ENCODE measurements at regions not wholly inside any gene's neighbourhood (a gene's known extent, or its start where the extent isn't known, plus 50 kb on each side); places are given as distances from the start of the nearest gene placed in this dataset.

DNA sequence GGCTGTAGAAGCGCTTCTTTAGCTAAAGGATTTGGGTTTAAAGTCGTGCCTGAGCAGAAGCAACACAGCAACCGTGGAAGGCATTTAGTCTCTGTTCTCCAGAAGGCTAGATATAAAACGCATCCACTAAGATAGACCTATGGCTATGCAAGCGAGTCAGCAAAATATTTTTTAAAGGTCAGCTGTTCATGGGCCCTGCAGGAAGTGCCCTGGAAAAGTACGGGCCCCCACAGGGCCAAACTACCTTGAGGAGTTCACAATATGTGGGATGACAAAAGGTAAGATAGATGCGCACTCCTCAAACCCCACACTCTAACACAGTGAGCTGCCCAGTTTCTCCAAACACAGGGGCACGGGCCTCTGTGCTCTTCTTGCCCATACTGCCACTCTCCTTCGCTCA is 261.6 kb downstream of the VPS13C start:
- WGBS, 2 donors (ENCODE audit: low coverage in 1 of 2) = 75 to 85% methylated on average over 6 to 9 of the region's 9 CpGs
- no peak overlapping the region for H3K4me3 ChIP-seq
- no peak for DNase-seq
- H3K4me1 ChIP-seq = no peaks in the 10 kb centered on the region
- TF ChIP-seq POLR2A (IDR thresholded peaks at IDR 0.05) (no peak), EP300 (IDR thresholded peaks at IDR 0.05; ENCODE audit: low read depth) (no peak), POLR2AphosphoS5 (IDR thresholded peaks at IDR 0.05) (no peak)
- TF ChIP-seq, protein P1, sequence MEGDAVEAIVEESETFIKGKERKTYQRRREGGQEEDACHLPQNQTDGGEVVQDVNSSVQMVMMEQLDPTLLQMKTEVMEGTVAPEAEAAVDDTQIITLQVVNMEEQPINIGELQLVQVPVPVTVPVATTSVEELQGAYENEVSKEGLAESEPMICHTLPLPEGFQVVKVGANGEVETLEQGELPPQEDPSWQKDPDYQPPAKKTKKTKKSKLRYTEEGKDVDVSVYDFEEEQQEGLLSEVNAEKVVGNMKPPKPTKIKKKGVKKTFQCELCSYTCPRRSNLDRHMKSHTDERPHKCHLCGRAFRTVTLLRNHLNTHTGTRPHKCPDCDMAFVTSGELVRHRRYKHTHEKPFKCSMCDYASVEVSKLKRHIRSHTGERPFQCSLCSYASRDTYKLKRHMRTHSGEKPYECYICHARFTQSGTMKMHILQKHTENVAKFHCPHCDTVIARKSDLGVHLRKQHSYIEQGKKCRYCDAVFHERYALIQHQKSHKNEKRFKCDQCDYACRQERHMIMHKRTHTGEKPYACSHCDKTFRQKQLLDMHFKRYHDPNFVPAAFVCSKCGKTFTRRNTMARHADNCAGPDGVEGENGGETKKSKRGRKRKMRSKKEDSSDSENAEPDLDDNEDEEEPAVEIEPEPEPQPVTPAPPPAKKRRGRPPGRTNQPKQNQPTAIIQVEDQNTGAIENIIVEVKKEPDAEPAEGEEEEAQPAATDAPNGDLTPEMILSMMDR (IDR thresholded peaks at IDR 0.05) = no peak
- in situ Hi-C loops (cut with MboI; ENCODE audit: low pct_ligation_motif_present in 1 of 4, low pct_unique_long_range_greater_than_20kb in 1 of 4, low sequenced_read_pairs in 3 of 4) (no loop called here), intact Hi-C loops (cut with DNase I; ENCODE audit: low total_unique reads) (no loop called here)
- H3K27me3 ChIP-seq = no peaks in the 10 kb centered on the region
- no peak overlapping the region for H3K27ac ChIP-seq
- H3K36me3 ChIP-seq = no peaks in the 10 kb centered on the region
- H3K9me3 ChIP-seq = no peaks in the 10 kb centered on the region

DNA sequence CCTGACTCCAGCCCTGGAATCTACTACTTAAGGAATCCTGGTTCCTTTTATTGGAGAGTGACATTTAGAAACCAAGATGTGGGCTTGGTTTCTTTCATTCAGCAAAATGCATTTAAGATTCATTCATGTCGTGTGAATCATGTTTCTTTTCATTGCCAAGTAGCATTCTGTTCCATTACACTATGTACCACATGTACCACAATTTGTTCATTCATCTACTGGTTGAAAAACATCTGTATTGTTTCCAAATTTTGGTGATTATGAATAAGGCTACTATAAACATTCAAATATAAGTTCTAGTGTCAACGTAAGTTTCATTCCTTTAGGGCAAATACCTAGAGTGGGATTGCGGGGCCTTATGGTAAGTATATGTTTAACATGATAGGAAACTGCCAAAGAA is 264.2 kb downstream of the VPS13C start:
- Histone ChIP-seq H3K27me3 (no peaks in the 10 kb centered on the region), H3K9me3 (no peaks in the 10 kb centered on the region), H3K4me3 (no peak overlapping the region), H3K36me3 (no peaks in the 10 kb centered on the region), H3K27ac (no peak overlapping the region), H3K4me1 (no peaks in the 10 kb centered on the region)
- in situ Hi-C loops (cut with MboI; ENCODE audit: low pct_ligation_motif_present in 1 of 4, low pct_unique_long_range_greater_than_20kb in 1 of 4, low sequenced_read_pairs in 3 of 4) = no loop called here
- TF ChIP-seq, protein P1 (IDR thresholded peaks at IDR 0.05) = no peak
- TF ChIP-seq POLR2A (IDR thresholded peaks at IDR 0.05) (no peak), POLR2AphosphoS5 (IDR thresholded peaks at IDR 0.05) (no peak), EP300 (IDR thresholded peaks at IDR 0.05; ENCODE audit: low read depth) (no peak)
- intact Hi-C loops (cut with DNase I; ENCODE audit: low total_unique reads) = no loop called here
- DNase-seq = no peak
- WGBS, 2 donors (ENCODE audit: low coverage in 1 of 2) = 69 to 78% methylated on average over 3 of the region's 3 CpGs

DNA sequence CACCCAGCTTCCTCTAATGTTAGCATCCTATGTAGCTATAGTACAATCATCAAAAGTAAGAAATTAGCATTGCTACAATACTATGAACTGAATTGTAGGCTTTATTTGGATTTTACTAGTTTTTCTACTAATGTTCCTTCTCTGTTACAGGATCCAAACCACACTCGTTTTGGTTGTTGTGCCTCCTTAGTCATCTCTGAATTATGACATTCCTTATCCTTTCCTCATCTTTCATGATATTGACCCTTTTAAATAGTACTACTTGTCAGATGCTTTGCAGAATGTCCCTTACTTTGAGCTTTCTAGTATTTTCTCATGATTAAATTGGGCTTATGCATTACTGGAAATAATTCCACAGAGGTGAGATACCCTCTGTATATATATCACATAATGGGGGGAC is 265.4 kb downstream of the VPS13C start:
- Histone ChIP-seq H3K27me3 (no peaks in the 10 kb centered on the region), H3K4me1 (no peaks in the 10 kb centered on the region), H3K4me3 (no peak overlapping the region), H3K36me3 (no peaks in the 10 kb centered on the region), H3K9me3 (no peaks in the 10 kb centered on the region), H3K27ac (no peak overlapping the region)
- 8 to 23% methylated on average over 1 of the region's 1 CpG for WGBS, 2 donors (ENCODE audit: low coverage in 1 of 2)
- no peak for DNase-seq
- in situ Hi-C loops (cut with MboI; ENCODE audit: low pct_ligation_motif_present in 1 of 4, low pct_unique_long_range_greater_than_20kb in 1 of 4, low sequenced_read_pairs in 3 of 4) = no loop called here
- intact Hi-C loops (cut with DNase I; ENCODE audit: low total_unique reads) = no loop called here
- TF ChIP-seq EP300 (IDR thresholded peaks at IDR 0.05; ENCODE audit: low read depth) (no peak), POLR2AphosphoS5 (IDR thresholded peaks at IDR 0.05) (no peak), POLR2A (IDR thresholded peaks at IDR 0.05) (no peak)
- TF ChIP-seq, protein P1 (IDR thresholded peaks at IDR 0.05) = no peak

DNA sequence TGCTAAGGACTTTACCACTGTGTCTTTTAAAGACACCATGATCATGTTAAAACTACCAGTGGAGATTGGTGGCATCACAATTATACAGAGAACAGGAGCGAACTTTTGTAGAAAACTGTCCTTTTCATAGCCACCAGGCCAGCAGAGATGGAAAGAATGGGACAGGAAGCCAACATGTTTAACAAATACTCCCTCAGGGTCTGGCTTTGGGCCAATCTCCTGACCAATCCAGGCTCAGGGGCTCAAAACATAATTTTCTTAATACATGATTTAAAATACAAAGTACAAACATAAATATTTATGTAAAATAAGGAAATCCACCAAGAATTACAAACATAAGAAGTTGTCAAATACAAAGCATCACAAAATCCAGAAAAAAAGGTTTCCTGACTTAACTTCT is 266.0 kb downstream of the VPS13C start:
- Histone ChIP-seq H3K4me1 (no peaks in the 10 kb centered on the region), H3K9me3 (no peaks in the 10 kb centered on the region), H3K36me3 (no peaks in the 10 kb centered on the region), H3K4me3 (no peak overlapping the region), H3K27me3 (no peaks in the 10 kb centered on the region), H3K27ac (no peak overlapping the region)
- no peak for DNase-seq
- whole genome bisulfite sequencing, 2 donors (ENCODE audit: low coverage in 1 of 2) = 66 to 71% methylated on average over 1 of the region's 1 CpG
- no peak for TF ChIP-seq POLR2AphosphoS5 (IDR thresholded peaks at IDR 0.05)
- TF ChIP-seq EP300 (IDR thresholded peaks at IDR 0.05; ENCODE audit: low read depth) = no peak
- no peak for TF ChIP-seq POLR2A (IDR thresholded peaks at IDR 0.05)
- TF ChIP-seq, protein P1 (IDR thresholded peaks at IDR 0.05) = no peak
- intact Hi-C loops (cut with DNase I; ENCODE audit: low total_unique reads) = no loop called here
- in situ Hi-C loops (cut with MboI; ENCODE audit: low pct_ligation_motif_present in 1 of 4, low pct_unique_long_range_greater_than_20kb in 1 of 4, low sequenced_read_pairs in 3 of 4) = no loop called here
